ENCODE measurements at regions not wholly inside any gene's neighbourhood (a gene's known extent, or its start where the extent isn't known, plus 50 kb on each side); places are given as distances from the start of the nearest gene placed in this dataset.

GRCh38 chr3:3951071-3951470 is 151.8 kb downstream of the LRRN1 start:
- TF ChIP-seq CTCF (conservative IDR thresholded peaks at IDR 0.05; ENCODE audit: low read depth, low read length) (no peak), EZH2 (IDR thresholded peaks at IDR 0.05; ENCODE audit: borderline replicate concordance, low read depth, low read length, poor library complexity, severe bottlenecking) (no peak)
